HepG2 (cell line): ENCODE measurements at regions not wholly inside any gene's neighbourhood (a gene's known extent, or its start where the extent isn't known, plus 50 kb on each side); places are given as distances from the start of the nearest gene placed in this dataset.
"Not testable (repeated sequence)": the region's sequence is repeated elsewhere in the genome, so short reads cannot be mapped to it uniquely, and the experiment has no call there.

Experiments
- ATAC-seq: fragments of 200-7000 bp; cut with Tn5 transposase; 3 replicates; pipeline ENCODE4 v1.9.1; 2020; ENCODE audit warnings: mild to moderate bottlenecking, moderate library complexity
- BruUV-seq: library from RNA; stranded (reverse); fragments of 400-500 nt; replicated peaks from 2 replicates; lab custom pipeline; 2021; lab: Mats Ljungman, UMichigan
- CTCF ChIA-PET: fragments of 300-600 bp; formaldehyde crosslinking; extraction: SDS; loops from one replicate; lab custom pipeline; 2021; ENCODE audit warnings: low total read pairs, inconsistent platforms, low intra/inter-chr PET ratio; lab: Yijun Ruan, JAX
- POLR2A ChIA-PET: fragments of 350-600 bp; sonication (Branson Sonifier 250); formaldehyde crosslinking; loops from one replicate; lab custom pipeline; 2020; ENCODE audit warnings: antibody characterized with exemption, inconsistent platforms; lab: Yijun Ruan, JAX
- DNase-seq: peaks from one replicate; pipeline ENCODE4 v3.0.0-alpha.2; 2015; ENCODE audit warnings: low spot score
- FAIRE-seq: peaks from 3 replicates; lab custom pipeline; 2011; peaks lifted over from hg19 to GRCh38; lab: Jason Lieb, UNC
- H2AFZ ChIP-seq: one replicate; pipeline ENCODE4 v1.6.1; 2011; ENCODE audit warnings: low read length, inconsistent platforms
- H3K27ac ChIP-seq: fragments of 300-600 bp; 3 replicates; pipeline ENCODE4 v1.8.0; 2011; ENCODE audit warnings: mixed run types, mild to moderate bottlenecking, mixed read lengths, low read length, inconsistent platforms; ENCODE audit not compliant: insufficient read depth; ENCODE audit errors: extremely low read length
- H3K27me3 ChIP-seq, 2 experiments: fragments of 200-600 bp in 1 of 2; 2 replicates in 1 of 2; 3 replicates in 1 of 2; pipeline versions ENCODE4 v1.6.0 to v1.8.0; 2011; ENCODE audit warnings: low read length in 2 of 2, mild to moderate bottlenecking in 2 of 2, moderate library complexity in 2 of 2, inconsistent platforms in 1 of 2; ENCODE audit not compliant: insufficient read depth in 2 of 2, control insufficient read depth in 1 of 2
- H3K36me3 ChIP-seq, 2 experiments: fragments of 200-600 bp in 1 of 2; replicated peaks in 1 of 2; 2 replicates in 1 of 2; 3 replicates in 1 of 2; pipeline versions ENCODE4 v1.5.1 to v1.8.0; 2011; ENCODE audit warnings: low read length in 2 of 2, inconsistent platforms in 1 of 2; ENCODE audit not compliant: insufficient read depth in 2 of 2, control insufficient read depth in 1 of 2
- H3K4me1 ChIP-seq: 2 replicates; pipeline ENCODE4 v1.5.1; 2012; ENCODE audit warnings: low read length, inconsistent platforms; ENCODE audit not compliant: insufficient read depth
- H3K4me2 ChIP-seq: 2 replicates; pipeline ENCODE4 v1.6.0; 2011; ENCODE audit warnings: low read depth, low read length, inconsistent platforms
- H3K4me3 ChIP-seq, 3 experiments: fragments of 200-600 bp in 1 of 3; sonication (generic), shearing (Covaris generic) in 1 of 3; replicated peaks in 1 of 3; 2 replicates each; pipeline ENCODE4 v1.5.1; 2011 to 2016; ENCODE audit warnings: low read length in 3 of 3, inconsistent platforms in 2 of 3, low read depth in 2 of 3, mild to moderate bottlenecking in 2 of 3, control low read depth in 1 of 3, mixed read lengths in 1 of 3; ENCODE audit not compliant: insufficient read depth in 1 of 3
- H3K79me2 ChIP-seq: one replicate; pipeline ENCODE4 v1.6.1; 2011; ENCODE audit warnings: low read length, inconsistent platforms; ENCODE audit not compliant: insufficient read depth
- H3K9ac ChIP-seq: 2 replicates; pipeline ENCODE4 v1.6.0; 2011; ENCODE audit warnings: mild to moderate bottlenecking, low read depth, low read length, inconsistent platforms; ENCODE audit not compliant: insufficient read depth
- H3K9me3 ChIP-seq: 2 replicates; pipeline ENCODE4 v1.5.1; 2012; ENCODE audit warnings: mild to moderate bottlenecking, low read length
- H4K20me1 ChIP-seq: 2 replicates; pipeline ENCODE4 v1.6.0; 2011; ENCODE audit warnings: inconsistent platforms, mild to moderate bottlenecking, low read length, moderate library complexity; ENCODE audit not compliant: insufficient read depth
- MBNL3 ChIP-seq: fragments of 250-450 bp; sonication (Bioruptor Pico); conservative IDR thresholded peaks from 2 replicates; pipeline ENCODE4 v1.8.0; 2022; ENCODE audit warnings: mild to moderate bottlenecking, inconsistent platforms
- ZNF121 ChIP-seq: sonication (generic); formaldehyde crosslinking; IDR thresholded peaks from 2 replicates; pipeline ENCODE4 v1.5.0; 2020; ENCODE audit warnings: mild to moderate bottlenecking, missing genetic modification reagents
- ZNF7 ChIP-seq: IDR thresholded peaks from 2 replicates; pipeline ENCODE4 v1.6.1; 2016; ENCODE audit warnings: missing biosample characterization, missing genetic modification reagents
- ZNF770 ChIP-seq: sonication (generic); formaldehyde crosslinking; IDR thresholded peaks from 2 replicates; pipeline ENCODE4 v1.5.0; 2020; ENCODE audit warnings: mild to moderate bottlenecking, missing genetic modification reagents
- WGBS: methylation state at CpG from one replicate; pipeline ENCODE4 v1.1.6; 2017; ENCODE audit warnings: low lambda C conversion rate; 5-methylcytosine and 5-hydroxymethylcytosine counted together
- in situ Hi-C: cut with HindIII; loops from 2 replicates; pipeline ENCODE4 v1.10.0; 2017; ENCODE audit warnings: low pct_unique_long_range_greater_than_20kb; ENCODE audit not compliant: extremely low pct_ligation_motif_present
- intact Hi-C: fragments of 100-400 bp; cut with micrococcal nuclease; formaldehyde crosslinking; loops from one replicate; pipeline ENCODE4 v1.10.0; 2022; ENCODE audit not compliant: unreplicated experiment

DNA sequence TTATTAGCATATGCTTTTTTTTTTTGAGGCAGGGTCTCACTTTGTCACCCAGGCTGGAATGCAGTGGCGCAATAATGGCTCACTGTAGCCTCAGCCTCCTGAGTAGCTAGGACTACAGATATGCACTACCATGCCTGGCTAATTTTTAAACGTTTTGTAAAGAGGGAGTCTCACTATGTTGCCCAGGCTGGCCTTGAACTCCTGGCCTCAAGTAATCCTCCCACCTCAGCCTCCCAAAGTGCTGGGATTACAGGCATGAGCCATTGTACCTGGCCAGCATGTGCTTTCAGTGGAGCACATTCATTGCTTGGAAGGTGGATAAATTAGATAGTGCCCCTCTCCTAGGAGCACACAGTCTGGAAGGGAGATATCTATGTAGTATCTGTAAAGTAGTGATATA is 243.7 kb upstream of the PLPP4 start:
- WGBS: 3% methylated on average over 2 of the region's 2 CpGs
- H3K9me3 ChIP-seq, H3K79me2 ChIP-seq, DNase-seq, CTCF ChIA-PET, intact Hi-C loops, ATAC-seq, H3K27me3 ChIP-seq, H3K4me1 ChIP-seq, H3K9ac ChIP-seq, H3K4me2 ChIP-seq, FAIRE-seq, H2AFZ ChIP-seq, H3K4me3 ChIP-seq, H4K20me1 ChIP-seq, BruUV-seq, H3K27ac ChIP-seq, H3K36me3 ChIP-seq, POLR2A ChIA-PET: not testable (repeated sequence)
- in situ Hi-C loops: loop anchor here (25.0 kb wide), 1 partner anchor 524 kb away; no protein-coding TSS in a partner anchor
- TF ChIP-seq ZNF770 (peak; percentile 82), ZNF121 (peak; percentile 58)

- Histone ChIP-seq H4K20me1 (no peaks in the 10 kb centered on the region), H2AFZ (no peak overlapping the region), H3K36me3 (no peaks in the 10 kb centered on the region), H3K27ac (no peak overlapping the region), H3K4me1 (no peaks in the 10 kb centered on the region), H3K4me3 (no peak overlapping the region), H3K9ac (no peak overlapping the region), H3K4me2 (no peak overlapping the region), H3K27me3 (no peaks in the 10 kb centered on the region), H3K79me2 (no peaks in the 10 kb centered on the region), H3K9me3 (no peaks in the 10 kb centered on the region)
- in situ Hi-C loops: loop anchor here (25.0 kb wide), 1 partner anchor 520 kb away; no protein-coding TSS in a partner anchor
- TF ChIP-seq MBNL3 (CRISPR knock-in tag): no peak
- TF ChIP-seq ZNF7 (CRISPR knock-in tag): no peak
- FAIRE-seq (no peak), DNase-seq (no peak), ATAC-seq (no peak)
- 65% methylated on average over 2 of the region's 3 CpGs for WGBS
- BruUV-seq: no TSS peak
- intact Hi-C loops: no loop called here
- ChIA-PET POLR2A (no interaction called here), CTCF (no interaction called here)
Measured at GRCh38 chr10:120217736-120218135, 239.3 kb upstream of the PLPP4 start.
